H1 (cell line): ENCODE measurements at regions not wholly inside any gene's neighbourhood (a gene's known extent, or its start where the extent isn't known, plus 50 kb on each side); places are given as distances from the start of the nearest gene placed in this dataset.

Source experiments
- CTCF ChIA-PET: fragments of 300-600 bp; sonication (Branson Sonifier 250); formaldehyde crosslinking; loops from one replicate; lab custom pipeline; 2021; ENCODE audit not compliant: partially characterized antibody; lab: Charles Lee
- POLR2A ChIA-PET: fragments of 300-600 bp; sonication (Branson Sonifier 250); formaldehyde crosslinking; loops from one replicate; lab custom pipeline; 2021; ENCODE audit warnings: inconsistent platforms; ENCODE audit not compliant: partially characterized antibody; lab: Charles Lee
- DNase-seq, 2 experiments: peaks; one replicate each; pipeline versions ENCODE4 v3.0.0 to v3.0.0-alpha.2; 2010 to 2022; ENCODE audit warnings: low spot score in 2 of 2, low read depth in 1 of 2, mixed read lengths in 1 of 2
- FAIRE-seq: peaks from 2 replicates; lab custom pipeline; 2011; peaks lifted over from hg19 to GRCh38; lab: Jason Lieb, UNC
- H2AFZ ChIP-seq: 2 replicates; pipeline ENCODE4 v1.8.1; 2012; ENCODE audit warnings: low read length, inconsistent platforms
- H2AK5ac ChIP-seq: 2 replicates; pipeline ENCODE4 v1.6.1; 2013; ENCODE audit warnings: low read depth, low read length
- H2BK120ac ChIP-seq: replicated peaks from 2 replicates; pipeline ENCODE3; 2013; ENCODE audit warnings: low read depth, low read length, inconsistent platforms
- H2BK12ac ChIP-seq: 2 replicates; pipeline ENCODE4 v1.6.1; 2013; ENCODE audit warnings: low read depth, low read length
- H2BK15ac ChIP-seq: 2 replicates; pipeline ENCODE4 v1.6.1; 2013; ENCODE audit warnings: low read length
- H2BK20ac ChIP-seq: 2 replicates; pipeline ENCODE4 v1.6.1; 2013; ENCODE audit warnings: low read length
- H2BK5ac ChIP-seq: 2 replicates; pipeline ENCODE4 v1.6.1; 2013; ENCODE audit warnings: low read depth, low read length
- H3K14ac ChIP-seq: 2 replicates; pipeline ENCODE4 v1.6.1; 2013; ENCODE audit warnings: inconsistent platforms; ENCODE audit not compliant: insufficient read length
- H3K18ac ChIP-seq: 2 replicates; pipeline ENCODE4 v1.6.1; 2013; ENCODE audit warnings: low read length; ENCODE audit errors: extremely low read depth
- H3K23ac ChIP-seq: 2 replicates; pipeline ENCODE4 v1.6.1; 2013; ENCODE audit warnings: inconsistent platforms; ENCODE audit not compliant: insufficient read length
- H3K23me2 ChIP-seq: 2 replicates; pipeline ENCODE4 v1.6.1; 2013; ENCODE audit warnings: low read depth, low read length
- H3K27ac ChIP-seq: 2 replicates; pipeline ENCODE4 v1.6.1; 2011; ENCODE audit warnings: low read depth, low read length, inconsistent platforms
- H3K27me3 ChIP-seq, 4 experiments: replicated peaks in 1 of 4; 1 replicate in 1 of 4; 2 replicates in 3 of 4; pipeline versions ENCODE4 v1.6.1 to v1.8.1; 2011 to 2013; ENCODE audit warnings: low read length in 3 of 4, mild to moderate bottlenecking in 3 of 4, inconsistent platforms in 2 of 4, mixed read lengths in 2 of 4, moderate library complexity in 1 of 4; ENCODE audit not compliant: control insufficient read depth in 3 of 4, insufficient read depth in 3 of 4; ENCODE audit errors: extremely low read depth in 1 of 4
- H3K36me3 ChIP-seq, 4 experiments: 2 replicates each; pipeline versions ENCODE4 v1.6.1 to v1.8.1; 2011 to 2013; ENCODE audit warnings: mild to moderate bottlenecking in 4 of 4, low read length in 3 of 4, moderate library complexity in 2 of 4, control low read depth in 1 of 4, inconsistent platforms in 1 of 4; ENCODE audit not compliant: insufficient read depth in 4 of 4, control insufficient read depth in 2 of 4
- H3K4ac ChIP-seq: replicated peaks from 2 replicates; pipeline ENCODE3; 2013; ENCODE audit warnings: low read length, low read depth, mixed read lengths, inconsistent platforms; ENCODE audit not compliant: insufficient read length
- H3K4me1 ChIP-seq, 4 experiments: replicated peaks in 1 of 4; 1 replicate in 1 of 4; 2 replicates in 3 of 4; pipeline versions ENCODE4 v1.6.1 to v1.8.1; 2011 to 2013; ENCODE audit warnings: low read length in 3 of 4, inconsistent platforms in 2 of 4, mixed read lengths in 1 of 4; ENCODE audit not compliant: insufficient read depth in 4 of 4, control insufficient read depth in 3 of 4
- H3K4me2 ChIP-seq, 2 experiments: 2 replicates each; pipeline versions ENCODE4 v1.6.1 to v1.8.1; 2011 to 2013; ENCODE audit warnings: low read depth in 2 of 2, low read length in 2 of 2, control low read depth in 1 of 2, inconsistent platforms in 1 of 2, mild to moderate bottlenecking in 1 of 2; ENCODE audit not compliant: insufficient read depth in 1 of 2
- H3K4me3 ChIP-seq, 4 experiments: fragments of 200-600, 300-600 bp in 1 of 4; sonication (generic), shearing (Covaris generic), sonication (Bioruptor Twin) in 1 of 4; 2 replicates each; pipeline versions ENCODE4 v1.5.1 to v1.8.1; 2011 to 2016; ENCODE audit warnings: low read length in 4 of 4, low read depth in 3 of 4, control low read depth in 2 of 4, inconsistent platforms in 2 of 4, mild to moderate bottlenecking in 2 of 4, mixed read lengths in 1 of 4, moderate library complexity in 1 of 4; ENCODE audit not compliant: insufficient read depth in 2 of 4; ENCODE audit errors: extremely low read depth in 1 of 4
- H3K56ac ChIP-seq: replicated peaks from 2 replicates; pipeline ENCODE3; 2013; ENCODE audit warnings: low read depth, mild to moderate bottlenecking, mixed read lengths, low read length, inconsistent platforms; ENCODE audit not compliant: insufficient read length
- H3K79me1 ChIP-seq: 2 replicates; pipeline ENCODE4 v1.6.1; 2013; ENCODE audit warnings: low read depth, low read length, control low read depth
- H3K79me2 ChIP-seq, 2 experiments: 2 replicates each; pipeline versions ENCODE4 v1.6.1 to v1.8.1; 2012 to 2013; ENCODE audit warnings: low read length in 2 of 2, mild to moderate bottlenecking in 2 of 2, inconsistent platforms in 1 of 2; ENCODE audit not compliant: insufficient read depth in 2 of 2, control insufficient read depth in 1 of 2
- H3K9ac ChIP-seq, 4 experiments: replicated peaks in 1 of 4; 1 replicate in 1 of 4; 2 replicates in 3 of 4; pipeline versions ENCODE4 v1.6.1 to v1.8.1; 2011 to 2013; ENCODE audit warnings: low read depth in 3 of 4, low read length in 3 of 4, control low read depth in 2 of 4, mild to moderate bottlenecking in 2 of 4, moderate library complexity in 2 of 4, inconsistent platforms in 1 of 4; ENCODE audit errors: extremely low read depth in 1 of 4
- H3K9me3 ChIP-seq, 2 experiments: 2 replicates each; pipeline versions ENCODE4 v1.6.1 to v1.8.1; 2012 to 2013; ENCODE audit warnings: mild to moderate bottlenecking in 2 of 2, moderate library complexity in 2 of 2, control low read depth in 1 of 2, inconsistent platforms in 1 of 2, low read depth in 1 of 2, low read length in 1 of 2, mixed read lengths in 1 of 2; ENCODE audit not compliant: insufficient read depth in 2 of 2
- H4K20me1 ChIP-seq, 2 experiments: replicated peaks in 1 of 2; 2 replicates each; pipeline versions ENCODE3 to v1.8.1; 2011 to 2013; ENCODE audit warnings: inconsistent platforms in 2 of 2, low read length in 2 of 2, mild to moderate bottlenecking in 1 of 2; ENCODE audit not compliant: insufficient read depth in 2 of 2, control insufficient read depth in 1 of 2
- H4K5ac ChIP-seq: 2 replicates; pipeline ENCODE4 v1.6.1; 2013; ENCODE audit warnings: low read length, low read depth, mixed read lengths, inconsistent platforms; ENCODE audit not compliant: insufficient read length
- H4K8ac ChIP-seq: 2 replicates; pipeline ENCODE4 v1.8.0; 2013; ENCODE audit warnings: mild to moderate bottlenecking, moderate library complexity, low read length, inconsistent platforms; ENCODE audit not compliant: insufficient read depth; ENCODE audit errors: extremely low read depth
- H4K91ac ChIP-seq: replicated peaks from 2 replicates; pipeline ENCODE3; 2013; ENCODE audit warnings: low read length, mixed read lengths, inconsistent platforms; ENCODE audit not compliant: insufficient read length
- BRCA1 ChIP-seq: IDR thresholded peaks from 2 replicates; pipeline ENCODE4 v1.6.1; 2012; ENCODE audit warnings: low read depth, low read length, improper control_type of control experiment
- CREB1 ChIP-seq: IDR thresholded peaks from 2 replicates; pipeline ENCODE4 v1.6.1; 2012; ENCODE audit warnings: inconsistent platforms
- EZH2 ChIP-seq: fragments of 200-600 bp; sonication (generic); IDR thresholded peaks from 2 replicates; pipeline ENCODE4 v1.7.1; 2012; ENCODE audit warnings: low read depth, mild to moderate bottlenecking, moderate library complexity, low read length, inconsistent platforms; ENCODE audit not compliant: severe bottlenecking
- GABPA ChIP-seq: IDR thresholded peaks from 2 replicates; pipeline ENCODE4 v1.6.1; 2011; ENCODE audit warnings: mild to moderate bottlenecking, low read length, moderate library complexity, borderline replicate concordance; ENCODE audit not compliant: insufficient read depth
- HDAC6 ChIP-seq: IDR thresholded peaks from one replicate; pipeline ENCODE4 v1.7.1; 2012; ENCODE audit warnings: low read depth, mild to moderate bottlenecking, inconsistent platforms, low read length, moderate library complexity
- KDM1A ChIP-seq: fragments of 200-600, 300-600 bp; sonication (generic); IDR thresholded peaks from 2 replicates; pipeline ENCODE4 v1.7.1; 2016; ENCODE audit warnings: mild to moderate bottlenecking, low read length, borderline replicate concordance
- SP2 ChIP-seq: IDR thresholded peaks from 2 replicates; pipeline ENCODE4 v1.6.1; 2012; ENCODE audit warnings: mild to moderate bottlenecking, low read length, inconsistent platforms
- WGBS, 2 experiments: shearing (Covaris generic) in 1 of 2; methylation state at CpG; one replicate each; pipeline versions ENCODE4 v1.1.6 to v1.1.7; 2013 to 2015; ENCODE audit warnings: low lambda C conversion rate in 2 of 2, mixed read lengths in 2 of 2, inconsistent platforms in 1 of 2, low coverage in 1 of 2, missing lambda C conversion rate in 1 of 2; ENCODE audit not compliant: insufficient replicate concordance in 2 of 2, insufficient coverage in 1 of 2, insufficient read length in 1 of 2; ENCODE audit errors: extremely low coverage in 1 of 2, missing lambda C conversion rate in 1 of 2; 5-methylcytosine and 5-hydroxymethylcytosine counted together

DNA sequence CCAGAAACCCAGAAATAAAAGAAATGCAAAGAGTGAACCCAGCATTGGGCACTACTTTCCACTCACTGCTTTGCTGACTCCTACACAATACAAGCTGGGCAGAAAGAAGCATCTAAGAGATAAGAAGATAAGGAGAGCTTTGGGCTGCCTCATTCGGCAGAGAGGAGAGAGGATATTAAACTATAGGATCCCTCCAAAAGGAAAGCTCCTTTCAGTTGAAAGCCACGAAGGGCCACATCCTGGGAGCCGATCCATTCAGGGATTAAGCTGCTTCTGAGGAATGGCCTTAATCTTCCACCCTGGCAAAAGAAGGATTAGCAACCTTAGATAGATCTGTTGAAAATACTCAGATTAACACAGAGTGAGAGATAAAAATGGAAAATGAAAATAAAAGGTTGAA lies 274.9 kb upstream of the PPP2R3A start:
- Histone ChIP-seq H3K79me1 (no peaks in the 10 kb centered on the region), H3K79me2 (no peaks in the 10 kb centered on the region), H4K5ac (no peak overlapping the region), H3K4ac (no peak overlapping the region), H2BK15ac (no peak overlapping the region), H3K23me2 (no peaks in the 10 kb centered on the region), H2BK120ac (no peak overlapping the region), H3K4me2 (no peak overlapping the region), H3K18ac (no peak overlapping the region), H3K23ac (no peak overlapping the region), H4K91ac (no peak overlapping the region), H2BK20ac (no peak overlapping the region), H3K27me3 (no peaks in the 10 kb centered on the region), H3K4me1 (peaks cover 0 to 3% (median 0%) of the 10 kb centered on the region in 4 experiments; a peak in 2 of 7 replicates), H3K36me3 (no peaks in the 10 kb centered on the region), H3K14ac (no peak overlapping the region), H3K4me3 (no peak overlapping the region), H2AFZ (no peak overlapping the region), H4K8ac (no peak overlapping the region), H3K56ac (no peak overlapping the region), H2BK5ac (no peak overlapping the region), H3K9ac (no peak overlapping the region), H2AK5ac (no peak overlapping the region), H4K20me1 (no peaks in the 10 kb centered on the region), H2BK12ac (no peak overlapping the region), H3K27ac (no peak overlapping the region), H3K9me3 (no peaks in the 10 kb centered on the region)
- TF ChIP-seq HDAC6 (no peak), KDM1A (no peak), EZH2 (no peak), SP2 (no peak), BRCA1 (no peak), GABPA (no peak), CREB1 (no peak)
- ChIA-PET CTCF (interaction anchor here (1.0 kb wide), 1 partner anchor 140 kb away, joined by 3 read pairs; no protein-coding TSS in a partner anchor), POLR2A (no interaction called here)
- 78% methylated on average over 3 of the region's 3 CpGs; no CpG with 5 or more reads in 1 of the 2 experiments for WGBS, 2 experiments
- no peak for DNase-seq
- FAIRE-seq: no peak
